ENCODE measurements at regions not wholly inside any gene's neighbourhood (a gene's known extent, or its start where the extent isn't known, plus 50 kb on each side); places are given as distances from the start of the nearest gene placed in this dataset.

GRCh38 chr10:64329510-64329909, 808.3 kb downstream of the REEP3 start:
- H3K27ac ChIP-seq, result no peak overlapping the region
- Mint-ChIP-seq H3K27me3 (ENCODE audit: insufficient read depth, low read depth) (no peaks in the 10 kb centered on the region), H3K4me3 (no peak overlapping the region), H3K4me1 (no peaks in the 10 kb centered on the region), H3K27ac (no peak overlapping the region), H3K9me3 (peaks cover 14% of the 10 kb centered on the region), H3K36me3 (peaks cover 3% of the 10 kb centered on the region)
- H3F3A ChIP-seq (ENCODE audit: low read depth), result no peaks in the 10 kb centered on the region
- no peak overlapping the region for H2AFZ ChIP-seq (replicated peaks)
- TF ChIP-seq, protein P1, sequence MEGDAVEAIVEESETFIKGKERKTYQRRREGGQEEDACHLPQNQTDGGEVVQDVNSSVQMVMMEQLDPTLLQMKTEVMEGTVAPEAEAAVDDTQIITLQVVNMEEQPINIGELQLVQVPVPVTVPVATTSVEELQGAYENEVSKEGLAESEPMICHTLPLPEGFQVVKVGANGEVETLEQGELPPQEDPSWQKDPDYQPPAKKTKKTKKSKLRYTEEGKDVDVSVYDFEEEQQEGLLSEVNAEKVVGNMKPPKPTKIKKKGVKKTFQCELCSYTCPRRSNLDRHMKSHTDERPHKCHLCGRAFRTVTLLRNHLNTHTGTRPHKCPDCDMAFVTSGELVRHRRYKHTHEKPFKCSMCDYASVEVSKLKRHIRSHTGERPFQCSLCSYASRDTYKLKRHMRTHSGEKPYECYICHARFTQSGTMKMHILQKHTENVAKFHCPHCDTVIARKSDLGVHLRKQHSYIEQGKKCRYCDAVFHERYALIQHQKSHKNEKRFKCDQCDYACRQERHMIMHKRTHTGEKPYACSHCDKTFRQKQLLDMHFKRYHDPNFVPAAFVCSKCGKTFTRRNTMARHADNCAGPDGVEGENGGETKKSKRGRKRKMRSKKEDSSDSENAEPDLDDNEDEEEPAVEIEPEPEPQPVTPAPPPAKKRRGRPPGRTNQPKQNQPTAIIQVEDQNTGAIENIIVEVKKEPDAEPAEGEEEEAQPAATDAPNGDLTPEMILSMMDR (IDR thresholded peaks at IDR 0.05), result no peak
- TF ChIP-seq EZH2phosphoT487 (IDR thresholded peaks at IDR 0.05), result no peak
- TF ChIP-seq EZH2 (IDR thresholded peaks at IDR 0.05), result no peak
- H3K4me3 ChIP-seq, result no peak overlapping the region
- H3K9ac ChIP-seq, result no peak overlapping the region
- H4K20me1 ChIP-seq (ENCODE audit: low read depth), result no peaks in the 10 kb centered on the region
- H3K4me1 ChIP-seq, result no peaks in the 10 kb centered on the region
- H3K9me3 ChIP-seq (ENCODE audit: low read depth), result peaks cover 5% of the 10 kb centered on the region
- H3K36me3 ChIP-seq, result no peaks in the 10 kb centered on the region
- no peak for DNase-seq (ENCODE audit: low spot score)
- no peak overlapping the region for H3K4me2 ChIP-seq
- H3K79me2 ChIP-seq (ENCODE audit: low read depth), result no peaks in the 10 kb centered on the region
- no peaks in the 10 kb centered on the region for H3K27me3 ChIP-seq

GRCh38 chr10:64332551-64332950, 811.4 kb downstream of the REEP3 start:
- H2AFZ ChIP-seq (replicated peaks), result no peak overlapping the region
- no peak overlapping the region for H3K4me3 ChIP-seq
- DNase-seq (ENCODE audit: low spot score), result no peak
- H3K9ac ChIP-seq, result no peak overlapping the region
- Mint-ChIP-seq H3K36me3 (no peaks in the 10 kb centered on the region), H3K4me3 (no peak overlapping the region), H3K27me3 (ENCODE audit: insufficient read depth, low read depth) (no peaks in the 10 kb centered on the region), H3K4me1 (no peaks in the 10 kb centered on the region), H3K9me3 (peaks cover 2% of the 10 kb centered on the region), H3K27ac (no peak overlapping the region)
- H3K79me2 ChIP-seq (ENCODE audit: low read depth), result no peaks in the 10 kb centered on the region
- H3K4me1 ChIP-seq, result no peaks in the 10 kb centered on the region
- H4K20me1 ChIP-seq (ENCODE audit: low read depth), result no peaks in the 10 kb centered on the region
- H3K27me3 ChIP-seq, result no peaks in the 10 kb centered on the region
- H3F3A ChIP-seq (ENCODE audit: low read depth), result no peaks in the 10 kb centered on the region
- H3K4me2 ChIP-seq, result no peak overlapping the region
- no peak overlapping the region for H3K27ac ChIP-seq
- TF ChIP-seq EZH2phosphoT487 (IDR thresholded peaks at IDR 0.05), result no peak
- H3K36me3 ChIP-seq, result no peaks in the 10 kb centered on the region
- H3K9me3 ChIP-seq (ENCODE audit: low read depth), result peaks cover 3% of the 10 kb centered on the region

GRCh38 chr10:64334084-64334483, 812.9 kb downstream of the REEP3 start:
- no peak for TF ChIP-seq EZH2 (IDR thresholded peaks at IDR 0.05)
- no peak for TF ChIP-seq EZH2phosphoT487 (IDR thresholded peaks at IDR 0.05)
- TF ChIP-seq, protein P1 (IDR thresholded peaks at IDR 0.05), result no peak
- H3K4me1 Mint-ChIP-seq, result no peaks in the 10 kb centered on the region
- no peaks in the 10 kb centered on the region for H3K9me3 Mint-ChIP-seq
- Histone ChIP-seq H3K36me3 (no peaks in the 10 kb centered on the region), H2AFZ (replicated peaks) (no peak overlapping the region), H3K27ac (no peak overlapping the region), H3K79me2 (ENCODE audit: low read depth) (no peaks in the 10 kb centered on the region), H4K20me1 (ENCODE audit: low read depth) (no peaks in the 10 kb centered on the region), H3K4me2 (no peak overlapping the region), H3K27me3 (no peaks in the 10 kb centered on the region), H3F3A (ENCODE audit: low read depth) (no peaks in the 10 kb centered on the region), H3K9ac (no peak overlapping the region), H3K9me3 (ENCODE audit: low read depth) (no peaks in the 10 kb centered on the region), H3K4me3 (no peak overlapping the region), H3K4me1 (no peaks in the 10 kb centered on the region)
- no peaks in the 10 kb centered on the region for H3K27me3 Mint-ChIP-seq (ENCODE audit: insufficient read depth, low read depth)
- no peak overlapping the region for H3K27ac Mint-ChIP-seq
- DNase-seq (ENCODE audit: low spot score), result no peak
- no peaks in the 10 kb centered on the region for H3K36me3 Mint-ChIP-seq
- H3K4me3 Mint-ChIP-seq, result no peak overlapping the region

- Histone ChIP-seq H3K79me2 (ENCODE audit: low read depth) (no peaks in the 10 kb centered on the region), H4K20me1 (ENCODE audit: low read depth) (no peaks in the 10 kb centered on the region), H3K9me3 (ENCODE audit: low read depth) (no peaks in the 10 kb centered on the region), H3F3A (ENCODE audit: low read depth) (no peaks in the 10 kb centered on the region), H3K4me2 (no peak overlapping the region), H3K4me1 (no peaks in the 10 kb centered on the region), H3K36me3 (no peaks in the 10 kb centered on the region), H3K27me3 (no peaks in the 10 kb centered on the region), H2AFZ (replicated peaks) (no peak overlapping the region), H3K4me3 (no peak overlapping the region), H3K27ac (no peak overlapping the region), H3K9ac (no peak overlapping the region)
- Mint-ChIP-seq H3K36me3 (no peaks in the 10 kb centered on the region), H3K9me3 (no peaks in the 10 kb centered on the region), H3K4me1 (no peaks in the 10 kb centered on the region), H3K27me3 (ENCODE audit: insufficient read depth, low read depth) (no peaks in the 10 kb centered on the region), H3K27ac (no peak overlapping the region), H3K4me3 (no peak overlapping the region)
- no peak for DNase-seq (ENCODE audit: low spot score)
- TF ChIP-seq, protein P1 (IDR thresholded peaks at IDR 0.05), result no peak
- TF ChIP-seq EZH2phosphoT487 (IDR thresholded peaks at IDR 0.05) (no peak), EZH2 (IDR thresholded peaks at IDR 0.05) (no peak)
Observed at GRCh38 chr10:64344211-64344610, 823.0 kb downstream of the REEP3 start.

All from neural progenitor cell (in vitro differentiated cells).